SH-SY5Y (cell line): ENCODE measurements at regions not wholly inside any gene's neighbourhood (a gene's known extent, or its start where the extent isn't known, plus 50 kb on each side); places are given as distances from the start of the nearest gene placed in this dataset.

Experiments
- GATA2 ChIP-seq: IDR thresholded peaks from 2 replicates; pipeline ENCODE4 v1.6.1; 2011; ENCODE audit warnings: mild to moderate bottlenecking, low read depth, low read length
- GATA3 ChIP-seq: IDR thresholded peaks from 2 replicates; pipeline ENCODE4 v1.6.1; 2011; ENCODE audit warnings: low read depth, mild to moderate bottlenecking, low read length, moderate library complexity

- no peak for TF ChIP-seq GATA2
- no peak for TF ChIP-seq GATA3
Measured at GRCh38 chr20:61186771-61187472, 65.1 kb upstream of the CDH4 start.
